Suppressor macrophage treated with lipopolysaccharide for 1 hour (primary cell): ENCODE measurements at regions not wholly inside any gene's neighbourhood (a gene's known extent, or its start where the extent isn't known, plus 50 kb on each side); places are given as distances from the start of the nearest gene placed in this dataset.
"Not testable (repeated sequence)": the region's sequence is repeated elsewhere in the genome, so short reads cannot be mapped to it uniquely, and the experiment has no call there.

Experiments used
- DNase-seq, 3 donors: peaks; one replicate each; pipeline ENCODE4 v3.0.0-alpha.2; 2020 to 2022

DNA sequence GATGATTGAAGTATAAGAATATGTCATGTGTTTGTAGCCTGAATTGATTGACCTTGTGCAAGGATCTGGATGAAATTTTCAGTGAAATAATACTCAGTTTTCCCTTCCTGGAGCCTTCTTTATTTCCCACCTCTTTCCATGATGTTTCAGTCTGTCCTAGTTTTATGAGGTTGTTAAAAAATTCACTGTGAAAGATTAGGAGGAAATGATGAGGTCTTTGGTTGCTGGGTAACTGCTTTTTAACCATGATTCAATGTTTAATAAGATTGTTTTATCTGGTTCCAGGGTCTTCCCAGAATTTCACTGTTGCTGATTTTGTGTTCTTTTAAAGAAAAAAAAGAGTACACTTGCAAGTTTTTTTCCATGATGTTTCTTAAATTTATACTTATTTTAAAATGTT lies 221.5 kb downstream of the MBL2 start:
- no peak for DNase-seq

DNA sequence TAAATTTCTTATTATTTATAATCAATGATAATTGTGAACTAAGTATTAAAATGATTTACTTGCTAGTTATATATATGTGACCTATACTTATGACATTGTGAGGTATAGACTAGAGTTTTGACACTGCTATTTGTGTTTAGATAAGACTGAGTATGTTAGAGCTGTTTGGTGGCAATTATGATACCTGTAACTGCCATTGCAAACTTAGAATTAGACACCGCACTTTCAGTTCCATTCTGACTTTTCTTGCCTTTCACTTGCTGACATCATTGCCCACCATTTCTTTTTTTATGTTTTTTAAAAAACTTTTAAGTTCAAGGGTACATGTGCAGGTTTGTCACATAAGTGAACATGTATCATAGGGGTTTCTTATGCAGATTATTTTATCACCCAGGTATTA lies 214.5 kb downstream of the MBL2 start:
- no peak for DNase-seq

- DNase-seq: no peak
Observed at GRCh38 chr10:52561322-52561721, 211.3 kb downstream of the MBL2 start.

- no peak for DNase-seq
Observed at GRCh38 chr10:52563360-52563759, 209.2 kb downstream of the MBL2 start.

- peak in 2 of 3 donors; percentile 16 to 29 for DNase-seq
Observed at GRCh38 chr10:52566471-52567246, 205.9 kb downstream of the MBL2 start.

GRCh38 chr10:52567247-52567580 lies 205.4 kb downstream of the MBL2 start:
- DNase-seq: no peak

DNA sequence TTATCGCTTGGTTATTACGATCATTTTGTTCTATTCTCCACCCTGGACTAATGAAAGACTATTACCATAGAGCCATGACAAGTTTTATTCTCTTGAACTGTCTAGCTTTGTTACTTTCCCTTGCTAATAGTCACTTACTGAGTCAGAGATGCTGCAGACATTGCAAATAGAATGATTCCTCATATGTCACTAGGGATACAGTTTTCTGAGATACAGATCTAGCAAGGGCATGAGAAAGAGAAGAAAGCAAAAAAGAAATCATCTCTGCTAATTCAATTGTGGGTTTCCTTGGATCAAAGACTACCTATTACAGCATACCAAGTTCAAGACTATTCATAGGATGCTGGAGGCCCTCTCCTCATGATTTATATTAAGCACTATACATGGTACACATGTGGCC lies 204.3 kb downstream of the MBL2 start:
- DNase-seq: no peak

DNA sequence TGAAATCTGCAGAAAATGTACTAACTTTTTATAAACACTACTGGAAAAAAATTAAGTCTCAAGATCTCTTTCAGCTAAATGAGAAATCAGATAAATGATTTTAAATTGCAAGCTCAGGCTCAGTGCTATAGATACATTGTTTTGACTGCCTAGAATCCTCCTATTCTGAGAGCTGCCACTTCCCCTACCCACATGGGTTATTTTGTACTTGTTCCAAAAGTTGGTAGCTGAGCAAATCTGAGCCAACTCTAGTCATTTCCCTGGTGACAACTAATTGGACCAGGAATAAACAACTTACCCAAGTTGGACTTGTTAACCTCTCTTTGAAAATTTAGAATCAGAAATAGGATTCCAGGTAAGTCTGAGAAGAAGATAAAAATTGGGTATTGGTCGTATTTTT lies 202.1 kb downstream of the MBL2 start:
- DNase-seq: no peak

DNA sequence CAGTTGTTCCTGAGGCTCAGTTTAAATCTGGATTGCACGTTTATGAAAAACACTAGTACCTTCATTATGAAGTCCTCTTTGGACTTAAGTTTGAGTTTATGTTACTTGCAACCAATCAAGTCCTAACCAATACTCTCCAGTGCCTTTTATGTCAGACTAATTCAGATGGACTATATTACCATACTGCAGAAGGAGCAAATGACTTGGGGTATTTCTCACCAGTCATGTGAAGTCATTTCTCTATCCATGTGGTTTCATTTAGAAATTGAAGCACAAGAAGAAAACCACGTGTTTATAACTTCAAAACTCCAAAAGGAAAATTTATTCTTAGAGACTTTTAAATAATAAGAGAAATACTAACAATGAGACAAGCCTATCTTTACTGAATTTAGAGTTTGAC lies 201.6 kb downstream of the MBL2 start:
- peak in 2 of 3 donors; percentile 6 to 16 for DNase-seq

GRCh38 chr10:52571516-52572182 lies 200.9 kb downstream of the MBL2 start:
- DNase-seq: no peak

GRCh38 chr10:52573347-52573746 lies 199.2 kb downstream of the MBL2 start:
- DNase-seq: no peak

DNA sequence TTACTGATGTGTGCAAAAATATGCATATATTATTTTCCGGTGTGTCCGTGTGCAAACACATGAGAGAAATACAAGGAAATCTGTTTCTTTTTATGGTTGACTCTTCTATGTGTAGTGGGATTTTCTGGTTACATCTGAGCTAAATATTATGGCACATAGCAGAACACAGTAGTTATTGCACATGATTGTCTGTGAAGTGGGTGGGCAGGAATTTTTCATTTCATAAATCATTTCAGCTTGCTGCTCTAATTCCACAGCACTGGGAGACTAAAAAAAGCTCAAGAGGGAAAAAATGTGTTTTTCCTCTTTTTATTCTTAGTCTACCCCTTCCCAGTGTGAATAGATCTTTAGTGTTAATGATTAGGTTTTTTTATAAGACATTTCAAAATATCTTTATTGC lies 197.9 kb downstream of the MBL2 start:
- DNase-seq: no peak

- no peak for DNase-seq
Observed at GRCh38 chr10:52577047-52577446, 195.5 kb downstream of the MBL2 start.

- no peak for DNase-seq
Observed at GRCh38 chr10:52578871-52579405, 193.6 kb downstream of the MBL2 start.

DNA sequence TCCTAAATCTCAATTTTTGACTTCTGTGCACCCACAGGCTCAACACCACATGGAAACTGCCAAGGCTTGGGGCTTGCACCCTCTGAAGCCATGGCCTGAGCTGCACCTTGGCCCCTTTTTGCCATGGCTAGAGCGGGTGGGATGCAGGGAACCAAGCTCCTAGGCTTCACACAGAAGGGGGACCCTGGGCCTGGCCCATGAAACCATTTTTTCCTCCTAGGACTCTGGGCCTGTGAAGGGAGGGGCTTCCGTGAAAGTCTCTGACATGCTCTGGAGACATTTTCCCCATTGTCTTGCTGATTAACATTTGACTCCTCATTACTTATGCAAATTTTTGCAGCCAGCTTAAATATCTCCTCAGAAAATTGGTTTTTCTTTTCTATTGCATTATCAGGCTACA lies 190.9 kb downstream of the MBL2 start:
- not testable (repeated sequence) for DNase-seq

GRCh38 chr10:52583336-52583735 lies 189.2 kb downstream of the MBL2 start:
- DNase-seq: no peak

DNA sequence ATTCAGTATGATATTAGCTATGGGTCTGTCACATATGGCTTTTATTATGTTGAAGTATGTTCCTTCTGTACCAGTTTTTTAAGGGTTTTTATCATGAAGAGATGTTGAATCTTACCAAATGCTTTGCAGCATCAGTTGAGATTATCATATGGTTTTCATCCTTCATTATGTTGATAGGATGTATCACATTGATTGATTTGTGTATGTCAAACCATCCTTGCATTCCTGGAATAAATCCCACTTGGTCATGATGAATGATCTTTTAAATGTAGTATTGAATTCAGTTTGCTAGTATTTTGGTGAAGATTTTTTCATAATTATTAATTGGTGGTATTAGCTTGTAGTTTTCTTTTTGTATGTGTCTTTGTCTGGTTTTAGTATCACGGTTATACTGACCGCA lies 185.9 kb downstream of the MBL2 start:
- no peak for DNase-seq

DNA sequence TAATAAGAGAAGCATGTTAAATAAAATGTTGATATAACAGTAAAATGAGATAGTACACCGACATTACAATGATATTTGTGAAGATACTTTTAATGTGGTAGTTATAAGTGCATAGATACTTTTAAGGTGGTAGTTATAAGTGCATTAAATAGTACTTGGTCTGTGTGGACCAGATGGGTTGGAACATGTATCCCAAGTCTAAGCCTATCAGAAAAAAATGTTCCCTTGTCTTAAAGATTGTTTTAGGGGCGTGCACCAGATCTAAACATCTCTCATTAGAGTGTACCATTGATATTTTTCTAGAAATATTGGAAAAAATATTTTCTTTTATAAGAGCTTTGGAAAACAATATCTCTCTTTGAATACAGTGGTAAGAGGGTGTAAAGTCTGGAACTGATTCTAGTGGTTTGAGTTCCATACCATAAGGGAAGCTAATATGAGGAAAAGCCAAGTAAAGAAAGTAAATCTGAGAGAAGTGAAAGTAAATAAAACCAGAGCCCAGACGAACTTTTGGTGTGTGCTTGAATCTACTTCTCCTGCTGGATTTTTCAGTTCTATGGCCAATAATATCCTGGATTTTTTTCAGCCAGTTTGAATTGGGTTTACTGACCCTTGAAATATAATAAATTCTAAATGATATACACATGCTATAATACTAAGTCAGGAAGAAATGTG lies 175.3 kb downstream of the MBL2 start:
- DNase-seq: peak in 2 of 3 donors; percentile 17 to 27

DNA sequence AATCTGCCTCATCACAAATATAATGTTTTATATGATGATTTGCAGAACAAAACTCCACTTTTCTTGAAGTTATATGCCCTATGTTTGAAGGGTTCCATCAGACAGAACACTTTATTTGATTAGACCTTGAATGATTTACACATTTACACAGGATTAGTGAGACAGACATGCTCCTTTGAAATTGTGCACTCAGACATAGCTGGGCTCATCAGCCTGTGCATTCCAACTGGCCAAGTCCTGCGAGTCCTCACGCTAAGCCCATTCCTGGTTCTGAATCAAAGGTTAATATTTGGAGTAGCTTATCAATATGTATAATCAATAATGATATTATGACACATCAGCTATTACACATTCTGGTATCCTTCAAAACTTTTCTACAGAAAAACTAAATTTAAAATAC lies 173.6 kb downstream of the MBL2 start:
- no peak for DNase-seq

DNA sequence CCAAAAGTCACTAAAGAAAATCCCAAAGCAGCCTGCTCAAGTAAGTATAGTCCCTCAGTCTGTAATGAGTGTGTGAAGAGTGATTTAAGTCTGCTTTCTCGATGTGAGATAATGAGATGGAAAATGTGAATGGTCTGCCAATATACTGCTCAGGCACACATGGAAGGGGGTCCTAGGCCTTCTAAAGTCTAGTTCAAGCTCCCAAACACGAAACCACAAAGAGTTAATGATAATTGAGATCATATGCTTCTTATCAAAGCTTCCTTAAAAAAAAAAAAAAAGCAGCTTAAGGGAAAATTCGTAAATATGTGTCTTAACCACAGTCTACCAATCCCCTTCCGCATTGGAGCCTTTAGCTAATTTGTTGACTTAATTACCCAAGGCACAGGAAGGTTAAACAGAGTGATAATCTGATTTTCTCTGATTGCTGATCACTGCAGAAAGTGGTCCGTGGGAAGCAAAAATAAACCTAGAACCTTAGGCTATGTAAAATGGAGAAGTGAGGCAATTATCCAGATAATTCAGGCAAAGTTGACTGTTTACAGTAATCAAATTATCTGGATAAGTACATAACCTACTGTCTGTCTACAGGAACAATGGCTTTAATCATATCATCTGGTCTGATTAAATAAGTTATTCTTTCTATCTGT lies 172.9 kb downstream of the MBL2 start:
- DNase-seq: no peak

DNA sequence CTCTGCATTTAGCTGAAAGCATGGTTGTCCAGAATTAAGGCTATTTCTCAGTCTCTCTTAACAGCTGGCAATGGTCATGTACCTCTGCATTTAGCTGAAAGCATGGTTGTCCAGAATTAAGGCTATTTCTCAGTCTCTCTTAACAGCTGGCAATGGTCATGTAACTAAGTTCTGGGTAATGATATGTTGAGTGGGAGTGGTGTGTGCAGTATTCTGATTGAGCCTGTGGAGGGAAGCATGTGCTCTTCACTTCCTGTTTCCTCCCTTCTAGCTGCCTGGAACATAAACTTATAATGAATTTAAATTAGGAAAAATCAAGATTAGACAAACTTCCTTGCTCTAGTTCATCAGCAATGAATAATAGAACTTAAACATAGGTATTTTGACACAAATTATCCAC lies 168.5 kb downstream of the MBL2 start:
- DNase-seq: not testable (repeated sequence)

GRCh38 chr10:52609071-52609470 lies 163.5 kb downstream of the MBL2 start:
- DNase-seq: no peak

- no peak for DNase-seq
Observed at GRCh38 chr10:52609626-52610240, 162.9 kb downstream of the MBL2 start.
